HFFc6 (cell line): ENCODE measurements at regions not wholly inside any gene's neighbourhood (a gene's known extent, or its start where the extent isn't known, plus 50 kb on each side); places are given as distances from the start of the nearest gene placed in this dataset.
"Not testable (repeated sequence)": the region's sequence is repeated elsewhere in the genome, so short reads cannot be mapped to it uniquely, and the experiment has no call there.

Experiments used
- DNase-seq: peaks from one replicate; pipeline ENCODE4 v3.0.0-alpha.2; 2018
- H3K27ac Mint-ChIP-seq: 2 replicates; pipeline ENCODE4 v1.8.0; 2020; ENCODE audit warnings: mild to moderate bottlenecking, mixed read lengths
- H3K27me3 Mint-ChIP-seq: 2 replicates; pipeline ENCODE4 v1.8.0; 2021; ENCODE audit warnings: mild to moderate bottlenecking, moderate library complexity, mixed read lengths; ENCODE audit not compliant: insufficient read depth
- H3K36me3 Mint-ChIP-seq: 2 replicates; pipeline ENCODE4 v1.8.0; 2021; ENCODE audit warnings: low read depth, mixed read lengths
- H3K4me1 Mint-ChIP-seq: 2 replicates; pipeline ENCODE4 v1.8.0; 2020; ENCODE audit warnings: low read depth, mixed read lengths
- H3K4me3 Mint-ChIP-seq: 2 replicates; pipeline ENCODE4 v1.8.0; 2020; ENCODE audit warnings: mild to moderate bottlenecking, moderate library complexity, mixed read lengths
- H3K9me3 Mint-ChIP-seq: 2 replicates; pipeline ENCODE4 v1.8.0; 2020; ENCODE audit warnings: mild to moderate bottlenecking, mixed read lengths
- CTCF ChIP-seq: fragments of 200-600 bp; sonication (generic); IDR thresholded peaks from 2 replicates; pipeline ENCODE4 v1.5.0; 2021; ENCODE audit warnings: antibody characterized with exemption, mild to moderate bottlenecking

GRCh38 chr22:15811141-15811540 lies 121.3 kb downstream of the POTEH start:
- not testable (repeated sequence) for H3K27ac Mint-ChIP-seq, H3K36me3 Mint-ChIP-seq, DNase-seq, H3K4me1 Mint-ChIP-seq, H3K27me3 Mint-ChIP-seq, H3K4me3 Mint-ChIP-seq, H3K9me3 Mint-ChIP-seq
- peak; percentile 47 for TF ChIP-seq CTCF

- H3K4me3 Mint-ChIP-seq, DNase-seq, H3K27me3 Mint-ChIP-seq, H3K27ac Mint-ChIP-seq, H3K9me3 Mint-ChIP-seq, H3K4me1 Mint-ChIP-seq, H3K36me3 Mint-ChIP-seq: not testable (repeated sequence)
These were observed 126.0 kb downstream of the POTEH start for GRCh38 chr22:15815783-15816182.

GRCh38 chr22:15816470-15816869 lies 126.6 kb downstream of the POTEH start:
- H3K27ac Mint-ChIP-seq, H3K9me3 Mint-ChIP-seq, DNase-seq, H3K36me3 Mint-ChIP-seq, H3K4me3 Mint-ChIP-seq, H3K4me1 Mint-ChIP-seq, H3K27me3 Mint-ChIP-seq: not testable (repeated sequence)

GRCh38 chr22:15817264-15817663 lies 127.4 kb downstream of the POTEH start:
- not testable (repeated sequence) for H3K4me1 Mint-ChIP-seq, H3K9me3 Mint-ChIP-seq, H3K27me3 Mint-ChIP-seq, H3K36me3 Mint-ChIP-seq, H3K4me3 Mint-ChIP-seq, DNase-seq, H3K27ac Mint-ChIP-seq

- H3K27me3 Mint-ChIP-seq, H3K27ac Mint-ChIP-seq, H3K4me3 Mint-ChIP-seq, H3K4me1 Mint-ChIP-seq, DNase-seq, H3K9me3 Mint-ChIP-seq, H3K36me3 Mint-ChIP-seq: not testable (repeated sequence)
These were observed 130.1 kb downstream of the POTEH start for GRCh38 chr22:15819886-15820285.

- not testable (repeated sequence) for H3K4me3 Mint-ChIP-seq, DNase-seq, H3K9me3 Mint-ChIP-seq, H3K27me3 Mint-ChIP-seq, H3K4me1 Mint-ChIP-seq, H3K27ac Mint-ChIP-seq, H3K36me3 Mint-ChIP-seq
These were observed 131.3 kb downstream of the POTEH start for GRCh38 chr22:15821088-15821487.

- not testable (repeated sequence) for H3K4me3 Mint-ChIP-seq, H3K4me1 Mint-ChIP-seq, H3K27me3 Mint-ChIP-seq, H3K9me3 Mint-ChIP-seq, H3K27ac Mint-ChIP-seq, H3K36me3 Mint-ChIP-seq, DNase-seq
These were observed 132.2 kb downstream of the POTEH start for GRCh38 chr22:15822001-15822400.

- not testable (repeated sequence) for H3K9me3 Mint-ChIP-seq, H3K36me3 Mint-ChIP-seq, H3K4me3 Mint-ChIP-seq, H3K27me3 Mint-ChIP-seq, DNase-seq, H3K4me1 Mint-ChIP-seq, H3K27ac Mint-ChIP-seq
These were observed 133.4 kb downstream of the POTEH start for GRCh38 chr22:15823178-15823577.

- not testable (repeated sequence) for H3K9me3 Mint-ChIP-seq, H3K27ac Mint-ChIP-seq, H3K36me3 Mint-ChIP-seq, H3K4me3 Mint-ChIP-seq, DNase-seq, H3K4me1 Mint-ChIP-seq, H3K27me3 Mint-ChIP-seq
These were observed 142.4 kb downstream of the POTEH start for GRCh38 chr22:15832235-15832634.

GRCh38 chr22:15835729-15836128 lies 145.9 kb downstream of the POTEH start:
- not testable (repeated sequence) for H3K4me1 Mint-ChIP-seq, H3K27ac Mint-ChIP-seq, H3K27me3 Mint-ChIP-seq, H3K36me3 Mint-ChIP-seq, DNase-seq, H3K4me3 Mint-ChIP-seq, H3K9me3 Mint-ChIP-seq

- DNase-seq, H3K9me3 Mint-ChIP-seq, H3K36me3 Mint-ChIP-seq, H3K27ac Mint-ChIP-seq, H3K4me3 Mint-ChIP-seq, H3K4me1 Mint-ChIP-seq, H3K27me3 Mint-ChIP-seq: not testable (repeated sequence)
These were observed 159.9 kb downstream of the POTEH start for GRCh38 chr22:15849772-15850171.

GRCh38 chr22:15853716-15854373 lies 164.0 kb downstream of the POTEH start:
- H3K27me3 Mint-ChIP-seq = not testable (repeated sequence)

GRCh38 chr22:15854421-15854820 lies 164.6 kb downstream of the POTEH start:
- H3K27ac Mint-ChIP-seq, DNase-seq, H3K27me3 Mint-ChIP-seq, H3K4me1 Mint-ChIP-seq, H3K36me3 Mint-ChIP-seq, H3K9me3 Mint-ChIP-seq, H3K4me3 Mint-ChIP-seq: not testable (repeated sequence)

More at GRCh38 chr22:15853716-15854373, 164.0 kb downstream of the POTEH start:
- not testable (repeated sequence) for H3K9me3 Mint-ChIP-seq, H3K36me3 Mint-ChIP-seq, H3K4me1 Mint-ChIP-seq, DNase-seq, H3K4me3 Mint-ChIP-seq, H3K27ac Mint-ChIP-seq

- H3K9me3 Mint-ChIP-seq, H3K4me1 Mint-ChIP-seq, H3K27ac Mint-ChIP-seq, DNase-seq, H3K4me3 Mint-ChIP-seq, H3K36me3 Mint-ChIP-seq, H3K27me3 Mint-ChIP-seq: not testable (repeated sequence)
These were observed 165.2 kb downstream of the POTEH start for GRCh38 chr22:15854978-15855377.
